Glutamatergic neuron (in vitro differentiated cells): ENCODE measurements at regions not wholly inside any gene's neighbourhood (a gene's known extent, or its start where the extent isn't known, plus 50 kb on each side); places are given as distances from the start of the nearest gene placed in this dataset.

Source experiments
- DNase-seq: peaks from one replicate; pipeline ENCODE4 v3.0.0; 2022
- H3K27ac Mint-ChIP-seq: one replicate; pipeline ENCODE4 v1.8.0; 2020; ENCODE audit warnings: mild to moderate bottlenecking, mixed read lengths, inconsistent platforms; ENCODE audit not compliant: unreplicated experiment
- H3K27me3 Mint-ChIP-seq: one replicate; pipeline ENCODE4 v1.8.0; 2020; ENCODE audit warnings: mild to moderate bottlenecking, moderate library complexity, mixed read lengths, inconsistent platforms; ENCODE audit not compliant: unreplicated experiment
- H3K36me3 Mint-ChIP-seq: one replicate; pipeline ENCODE4 v1.8.0; 2020; ENCODE audit warnings: mild to moderate bottlenecking, mixed read lengths, inconsistent platforms; ENCODE audit not compliant: unreplicated experiment
- H3K4me1 Mint-ChIP-seq: one replicate; pipeline ENCODE4 v1.8.0; 2020; ENCODE audit warnings: mild to moderate bottlenecking, low read depth, mixed read lengths, inconsistent platforms; ENCODE audit not compliant: unreplicated experiment
- H3K4me3 Mint-ChIP-seq: one replicate; pipeline ENCODE4 v1.8.0; 2020; ENCODE audit warnings: mild to moderate bottlenecking, mixed read lengths, inconsistent platforms; ENCODE audit not compliant: unreplicated experiment
- H3K9me3 Mint-ChIP-seq: one replicate; pipeline ENCODE4 v1.8.0; 2020; ENCODE audit warnings: mild to moderate bottlenecking, moderate library complexity, mixed read lengths, inconsistent platforms; ENCODE audit not compliant: unreplicated experiment
- TF ChIP-seq, protein P1 (sequence below): fragments of 200-600 bp; sonication (generic); IDR thresholded peaks from one replicate; pipeline ENCODE4 v1.5.0; 2021; ENCODE audit not compliant: partially characterized antibody, unreplicated experiment

DNA sequence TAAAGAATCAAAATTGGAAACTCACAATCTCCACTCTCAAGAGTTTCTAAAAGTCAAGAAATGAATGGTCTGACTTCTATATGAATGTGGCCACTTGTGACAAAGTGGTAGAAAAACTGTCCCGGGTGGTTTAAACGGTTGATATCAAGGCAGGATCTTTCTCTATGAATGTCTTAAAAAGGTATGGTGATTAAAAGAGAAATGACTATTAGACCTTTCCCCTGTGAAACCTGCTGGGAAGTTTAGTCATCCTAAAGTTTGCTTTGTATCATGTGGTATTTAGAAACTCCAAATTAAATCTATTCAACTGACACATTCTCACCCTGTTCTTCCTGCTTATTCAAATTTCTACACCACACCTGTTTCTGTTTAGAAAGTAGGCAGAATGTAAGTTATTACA is 492.5 kb downstream of the XPNPEP1 start:
- DNase-seq, result no peak
- no peaks in the 10 kb centered on the region for H3K27me3 Mint-ChIP-seq
- H3K9me3 Mint-ChIP-seq, result no peaks in the 10 kb centered on the region
- H3K36me3 Mint-ChIP-seq, result no peaks in the 10 kb centered on the region
- H3K27ac Mint-ChIP-seq, result no peak overlapping the region
- TF ChIP-seq, protein P1, sequence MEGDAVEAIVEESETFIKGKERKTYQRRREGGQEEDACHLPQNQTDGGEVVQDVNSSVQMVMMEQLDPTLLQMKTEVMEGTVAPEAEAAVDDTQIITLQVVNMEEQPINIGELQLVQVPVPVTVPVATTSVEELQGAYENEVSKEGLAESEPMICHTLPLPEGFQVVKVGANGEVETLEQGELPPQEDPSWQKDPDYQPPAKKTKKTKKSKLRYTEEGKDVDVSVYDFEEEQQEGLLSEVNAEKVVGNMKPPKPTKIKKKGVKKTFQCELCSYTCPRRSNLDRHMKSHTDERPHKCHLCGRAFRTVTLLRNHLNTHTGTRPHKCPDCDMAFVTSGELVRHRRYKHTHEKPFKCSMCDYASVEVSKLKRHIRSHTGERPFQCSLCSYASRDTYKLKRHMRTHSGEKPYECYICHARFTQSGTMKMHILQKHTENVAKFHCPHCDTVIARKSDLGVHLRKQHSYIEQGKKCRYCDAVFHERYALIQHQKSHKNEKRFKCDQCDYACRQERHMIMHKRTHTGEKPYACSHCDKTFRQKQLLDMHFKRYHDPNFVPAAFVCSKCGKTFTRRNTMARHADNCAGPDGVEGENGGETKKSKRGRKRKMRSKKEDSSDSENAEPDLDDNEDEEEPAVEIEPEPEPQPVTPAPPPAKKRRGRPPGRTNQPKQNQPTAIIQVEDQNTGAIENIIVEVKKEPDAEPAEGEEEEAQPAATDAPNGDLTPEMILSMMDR, result no peak
- H3K4me1 Mint-ChIP-seq, result no peaks in the 10 kb centered on the region
- no peak overlapping the region for H3K4me3 Mint-ChIP-seq

DNA sequence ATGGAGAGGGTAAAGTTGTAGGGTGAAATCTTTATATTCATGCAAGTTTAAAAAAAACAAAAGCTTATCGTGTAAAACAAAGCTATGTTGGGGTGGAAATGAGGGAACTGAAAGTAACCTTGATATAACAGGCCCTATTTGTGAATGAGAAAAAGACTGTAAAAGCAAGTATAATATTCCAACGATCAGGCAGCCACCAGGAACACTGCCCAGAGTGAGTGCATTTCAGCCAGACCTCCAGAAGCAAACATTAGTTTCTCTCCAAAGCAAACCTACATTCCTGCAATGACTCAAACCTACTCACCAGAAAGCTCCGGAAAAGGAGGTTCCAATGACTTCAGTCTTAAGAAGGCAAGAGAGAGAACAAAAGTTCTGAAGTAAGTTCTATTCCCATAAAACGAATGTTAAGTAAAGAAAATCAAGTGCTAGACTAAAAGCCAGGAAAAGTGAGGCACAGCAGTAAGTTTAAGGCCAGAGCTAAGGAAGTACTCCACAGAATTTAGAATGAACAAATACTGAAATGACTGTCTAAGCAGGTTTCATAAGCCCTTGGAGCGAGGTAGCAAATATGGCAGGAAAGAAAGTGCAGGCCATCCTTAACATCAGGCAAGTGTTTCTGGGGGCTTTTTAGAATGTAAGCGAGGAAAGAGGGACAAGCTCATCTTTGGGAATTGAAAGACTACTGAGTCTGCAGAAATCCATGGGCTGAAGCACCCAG is 493.1 kb downstream of the XPNPEP1 start:
- no peak for DNase-seq
- TF ChIP-seq, protein P1, result no peak
- Mint-ChIP-seq H3K27me3 (no peaks in the 10 kb centered on the region), H3K36me3 (no peaks in the 10 kb centered on the region), H3K9me3 (no peaks in the 10 kb centered on the region), H3K27ac (no peak overlapping the region), H3K4me1 (no peaks in the 10 kb centered on the region), H3K4me3 (no peak overlapping the region)

GRCh38 chr10:109428775-109429491 is 494.4 kb downstream of the XPNPEP1 start:
- TF ChIP-seq, protein P1, result no peak
- no peaks in the 10 kb centered on the region for H3K4me1 Mint-ChIP-seq
- no peak overlapping the region for H3K4me3 Mint-ChIP-seq
- no peak for DNase-seq
- H3K27ac Mint-ChIP-seq, result no peak overlapping the region
- no peaks in the 10 kb centered on the region for H3K36me3 Mint-ChIP-seq
- peaks cover 1% of the 10 kb centered on the region for H3K9me3 Mint-ChIP-seq
- no peaks in the 10 kb centered on the region for H3K27me3 Mint-ChIP-seq

- no peaks in the 10 kb centered on the region for H3K27me3 Mint-ChIP-seq
- no peaks in the 10 kb centered on the region for H3K36me3 Mint-ChIP-seq
- peaks cover 1% of the 10 kb centered on the region for H3K9me3 Mint-ChIP-seq
- no peak overlapping the region for H3K27ac Mint-ChIP-seq
- H3K4me3 Mint-ChIP-seq, result no peak overlapping the region
- TF ChIP-seq, protein P1, result no peak
- no peaks in the 10 kb centered on the region for H3K4me1 Mint-ChIP-seq
- no peak for DNase-seq
Measured at GRCh38 chr10:109427411-109427810, 495.9 kb downstream of the XPNPEP1 start.

DNA sequence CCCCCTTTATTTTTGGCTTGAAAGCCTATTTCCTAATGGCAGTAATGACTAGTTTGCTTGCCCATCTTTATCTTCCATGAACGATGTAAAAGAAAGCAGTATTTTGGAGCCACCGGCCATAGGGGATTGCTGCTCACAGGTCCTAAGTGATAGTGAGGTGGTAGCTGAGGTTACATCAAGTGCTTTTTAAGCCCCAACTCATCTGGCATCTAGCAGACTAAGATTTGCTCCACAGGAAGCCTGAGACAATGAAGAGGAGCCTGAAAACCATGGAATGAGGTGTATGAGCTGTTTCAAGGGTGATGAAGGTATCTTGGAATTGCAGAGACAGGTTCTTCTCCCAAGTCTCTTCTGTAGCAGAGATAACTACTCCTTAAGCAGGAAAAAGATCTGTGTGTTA is 496.3 kb downstream of the XPNPEP1 start:
- peaks cover 1% of the 10 kb centered on the region for H3K9me3 Mint-ChIP-seq
- no peaks in the 10 kb centered on the region for H3K27me3 Mint-ChIP-seq
- no peak for DNase-seq
- TF ChIP-seq, protein P1, result no peak
- no peaks in the 10 kb centered on the region for H3K36me3 Mint-ChIP-seq
- H3K4me3 Mint-ChIP-seq, result no peak overlapping the region
- H3K27ac Mint-ChIP-seq, result no peak overlapping the region
- no peaks in the 10 kb centered on the region for H3K4me1 Mint-ChIP-seq
